ENCODE measurements at regions not wholly inside any gene's neighbourhood (a gene's known extent, or its start where the extent isn't known, plus 50 kb on each side); places are given as distances from the start of the nearest gene placed in this dataset.
"Not testable (repeated sequence)": the region's sequence is repeated elsewhere in the genome, so short reads cannot be mapped to it uniquely, and the experiment has no call there.

- no peak for DNase-seq (ENCODE audit: low read depth)
These were observed 92.6 kb upstream of the PODXL start for GRCh38 chr7:131649003-131649541.

GRCh38 chr7:131648491-131648890 lies 92.1 kb upstream of the PODXL start:
- DNase-seq (ENCODE audit: low read depth), result no peak

GRCh38 chr7:131646203-131646602 lies 89.8 kb upstream of the PODXL start:
- DNase-seq (ENCODE audit: low read depth), result no peak

- peak; percentile 42 for DNase-seq (ENCODE audit: low read depth)
These were observed 86.0 kb upstream of the PODXL start for GRCh38 chr7:131642429-131642828.

GRCh38 chr7:131640686-131641085 lies 84.3 kb upstream of the PODXL start:
- DNase-seq (ENCODE audit: low read depth), result no peak

GRCh38 chr7:131638641-131639430 lies 82.4 kb upstream of the PODXL start:
- no peak for DNase-seq (ENCODE audit: low read depth)

GRCh38 chr7:131637859-131638258 lies 81.4 kb upstream of the PODXL start:
- no peak for DNase-seq (ENCODE audit: low read depth)

GRCh38 chr7:131636092-131636491 lies 79.7 kb upstream of the PODXL start:
- DNase-seq (ENCODE audit: low read depth), result no peak

- DNase-seq (ENCODE audit: low read depth), result not testable (repeated sequence)
These were observed 77.8 kb upstream of the PODXL start for GRCh38 chr7:131634197-131634596.

- peak; percentile 98 for DNase-seq (ENCODE audit: low read depth)
These were observed 77.0 kb upstream of the PODXL start for GRCh38 chr7:131633342-131633843.

GRCh38 chr7:131630427-131630826 lies 74.0 kb upstream of the PODXL start:
- DNase-seq (ENCODE audit: low read depth), result peak; percentile 26

- DNase-seq (ENCODE audit: low read depth), result peak; percentile 89
These were observed 72.9 kb upstream of the PODXL start for GRCh38 chr7:131629217-131629882.

GRCh38 chr7:131628634-131629033 lies 72.2 kb upstream of the PODXL start:
- DNase-seq (ENCODE audit: low read depth), result no peak

GRCh38 chr7:131627735-131628190 lies 71.3 kb upstream of the PODXL start:
- DNase-seq (ENCODE audit: low read depth), result no peak

GRCh38 chr7:131626643-131627042 lies 70.2 kb upstream of the PODXL start:
- DNase-seq (ENCODE audit: low read depth), result no peak

- DNase-seq (ENCODE audit: low read depth), result peak; percentile 100
These were observed 69.5 kb upstream of the PODXL start for GRCh38 chr7:131625817-131626372.

GRCh38 chr7:131625345-131625744 lies 68.9 kb upstream of the PODXL start:
- DNase-seq (ENCODE audit: low read depth), result not testable (repeated sequence)

GRCh38 chr7:131624536-131624935 lies 68.1 kb upstream of the PODXL start:
- no peak for DNase-seq (ENCODE audit: low read depth)

GRCh38 chr7:131623154-131623553 lies 66.7 kb upstream of the PODXL start:
- peak; percentile 92 for DNase-seq (ENCODE audit: low read depth)

GRCh38 chr7:131621652-131622051 lies 65.2 kb upstream of the PODXL start:
- DNase-seq (ENCODE audit: low read depth), result no peak

- DNase-seq (ENCODE audit: low read depth), result peak; percentile 53
These were observed 64.5 kb upstream of the PODXL start for GRCh38 chr7:131620673-131621609.

Measured in HT1080 (cell line).